ENCODE measurements at regions not wholly inside any gene's neighbourhood (a gene's known extent, or its start where the extent isn't known, plus 50 kb on each side); places are given as distances from the start of the nearest gene placed in this dataset.

DNA sequence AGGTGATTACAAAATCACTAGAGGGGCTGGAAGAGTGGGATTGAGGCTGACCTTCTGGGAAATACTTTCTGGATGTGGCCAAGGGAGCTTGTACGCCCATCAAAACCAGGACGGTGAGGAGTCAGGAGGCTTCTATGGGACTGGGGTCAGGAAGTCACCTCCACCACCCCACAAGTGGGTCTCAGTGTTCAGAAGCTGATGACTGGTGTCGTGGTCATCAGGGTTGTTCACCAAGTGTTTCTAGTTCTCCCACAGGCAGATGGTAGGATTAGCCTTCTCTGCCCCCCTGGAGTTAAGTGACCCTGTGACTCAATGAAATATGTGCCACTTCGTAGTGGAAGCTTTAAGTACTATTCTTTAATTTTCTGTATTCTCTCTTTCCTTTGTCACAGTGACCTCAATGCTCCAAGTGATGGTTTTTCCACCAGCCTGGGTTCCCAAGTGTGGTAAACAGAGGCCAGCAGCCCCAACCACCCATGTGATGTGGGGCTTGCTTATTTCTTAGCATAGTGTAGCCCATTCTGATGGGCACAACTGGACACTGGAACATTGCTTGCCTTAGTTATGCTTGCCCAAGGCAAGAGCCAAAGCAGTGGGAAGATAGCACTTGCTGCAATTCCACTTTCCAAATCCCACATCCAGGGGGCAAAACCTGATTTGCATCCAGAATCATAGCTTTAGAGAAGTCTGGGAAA, 258.8 kb downstream of the CYP26B1 start:
- no peak for DNase-seq

DNA sequence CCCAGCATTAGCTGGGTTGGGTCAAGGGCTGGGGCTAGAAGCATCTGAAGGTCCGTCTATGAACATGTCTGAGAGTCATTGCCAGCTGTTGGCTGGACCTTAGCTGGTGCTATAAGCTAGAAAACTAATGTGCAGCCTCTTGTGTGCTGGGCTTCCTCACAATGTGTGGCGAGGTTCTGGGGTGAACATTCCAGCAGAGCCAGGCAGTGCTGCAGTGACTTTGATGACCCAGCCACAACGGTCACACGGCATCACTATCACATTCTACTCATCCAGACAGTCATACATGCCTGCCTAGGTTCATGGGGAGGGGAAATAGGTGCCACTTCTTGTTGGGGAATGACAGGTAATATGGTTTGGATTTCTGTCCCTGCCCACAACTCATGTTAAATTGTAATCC, 260.5 kb downstream of the CYP26B1 start:
- DNase-seq = no peak

DNA sequence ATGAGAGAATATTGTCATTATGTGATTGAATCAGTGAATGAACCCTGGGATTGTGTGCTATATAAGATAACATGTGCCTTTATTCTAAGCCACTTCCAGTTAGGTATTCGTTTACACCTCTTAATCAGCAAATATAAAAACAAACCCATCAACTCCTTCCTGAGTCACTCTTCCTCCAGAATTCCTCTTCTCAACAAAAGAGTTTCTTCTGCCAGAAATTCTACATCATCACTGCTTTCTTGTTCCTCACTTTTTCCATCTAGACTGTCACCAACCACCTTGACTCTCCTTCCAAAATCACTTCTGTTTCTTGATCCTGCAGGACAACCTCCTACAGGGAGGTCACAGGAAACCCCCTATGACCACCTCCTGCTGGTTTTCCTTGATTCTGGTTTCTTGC, 261.4 kb downstream of the CYP26B1 start:
- DNase-seq = no peak

DNA sequence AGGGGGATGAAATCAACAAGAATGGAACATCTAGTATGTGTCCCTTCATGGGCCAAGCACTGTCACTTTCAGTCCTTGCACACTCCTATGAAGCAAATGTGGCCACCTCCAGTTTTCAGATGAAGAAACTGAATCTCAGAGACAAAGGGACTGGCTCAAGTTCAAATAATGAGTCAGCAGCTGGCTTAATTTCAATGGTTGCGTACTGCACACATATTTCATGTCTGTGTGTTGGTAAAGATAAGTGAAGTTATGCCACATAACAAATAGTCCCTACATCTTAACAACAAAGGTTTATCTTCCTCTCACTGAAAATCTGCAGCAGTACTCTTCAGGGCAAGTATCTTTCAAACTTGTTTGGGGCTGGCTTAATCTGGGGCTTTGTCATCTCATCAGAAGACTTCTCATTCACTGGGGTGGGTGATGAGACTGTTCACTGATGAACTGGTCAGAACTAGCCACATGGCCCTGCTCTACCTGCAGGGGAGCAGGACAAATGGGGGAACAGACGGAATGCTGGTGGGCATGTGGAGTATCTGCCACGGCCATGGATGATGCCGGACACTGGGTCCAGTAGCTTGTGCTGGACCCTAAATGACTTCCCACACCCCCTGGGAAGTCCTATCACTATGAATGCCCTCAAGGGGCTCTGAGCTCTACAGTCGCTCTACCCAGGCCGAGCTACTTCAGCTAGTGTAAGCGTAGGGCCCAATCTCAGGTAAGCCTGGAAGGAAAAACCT, 263.2 kb downstream of the CYP26B1 start:
- DNase-seq = no peak

DNA sequence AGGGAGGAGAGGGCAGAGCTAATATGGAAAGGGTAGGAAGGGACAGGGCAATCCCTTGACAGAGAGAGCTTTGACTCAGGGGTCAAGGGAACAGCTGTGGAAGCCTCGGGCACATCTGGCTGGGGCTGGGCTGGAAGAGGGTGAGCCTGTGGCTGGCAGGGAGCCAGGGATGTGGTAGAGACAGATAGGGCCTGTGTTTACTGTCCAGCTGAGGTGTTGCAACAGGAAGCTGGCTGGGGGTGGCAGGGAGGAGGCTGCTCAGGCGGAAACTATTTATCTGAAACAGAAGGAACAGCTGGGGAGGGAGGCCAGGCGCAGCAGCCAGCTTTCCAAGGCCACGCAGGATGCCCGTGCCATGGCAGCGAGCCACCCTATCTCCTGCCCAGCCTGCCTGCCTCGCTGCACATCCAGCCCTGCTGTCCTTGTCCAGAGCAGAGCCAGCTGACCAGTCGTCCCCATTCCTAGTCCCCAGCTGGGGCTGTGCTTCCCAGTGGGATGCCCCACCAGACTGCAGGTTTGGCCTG, 264.7 kb downstream of the CYP26B1 start:
- peak; percentile 80 for DNase-seq

DNA sequence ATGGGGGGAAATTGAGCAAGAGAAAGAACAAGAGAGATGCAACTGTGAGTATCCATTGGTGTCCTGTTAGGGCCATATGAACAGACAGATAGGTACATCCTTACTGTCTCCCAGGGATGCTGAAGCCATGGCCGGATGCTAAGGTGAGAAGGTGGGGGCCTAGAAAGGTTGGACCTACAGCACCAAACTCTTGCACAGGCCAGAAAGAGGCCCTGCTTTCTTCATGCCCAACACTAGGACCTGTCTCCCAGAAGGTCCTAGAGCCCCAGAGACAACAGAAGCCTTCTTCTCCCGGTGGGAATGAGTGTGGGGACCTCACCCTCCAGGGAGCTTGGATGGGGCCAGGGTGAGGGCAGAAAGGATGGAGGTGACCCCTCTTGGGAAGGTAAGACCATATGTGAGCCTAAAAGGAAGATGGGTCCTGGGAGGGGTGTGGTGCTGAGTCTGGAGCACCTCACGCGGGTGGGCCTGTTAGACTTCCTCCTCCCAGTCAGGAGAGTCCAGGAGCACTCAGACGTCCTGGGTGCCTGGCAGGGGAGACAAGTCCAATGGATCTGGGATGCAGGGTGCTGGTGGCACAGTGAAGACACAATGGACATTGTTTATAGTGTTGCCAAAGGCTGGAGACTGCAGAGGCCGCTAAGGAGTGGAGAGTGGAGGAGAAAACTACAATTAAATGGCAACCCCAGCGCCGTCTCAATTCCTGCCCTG, 265.3 kb downstream of the CYP26B1 start:
- no peak for DNase-seq

DNA sequence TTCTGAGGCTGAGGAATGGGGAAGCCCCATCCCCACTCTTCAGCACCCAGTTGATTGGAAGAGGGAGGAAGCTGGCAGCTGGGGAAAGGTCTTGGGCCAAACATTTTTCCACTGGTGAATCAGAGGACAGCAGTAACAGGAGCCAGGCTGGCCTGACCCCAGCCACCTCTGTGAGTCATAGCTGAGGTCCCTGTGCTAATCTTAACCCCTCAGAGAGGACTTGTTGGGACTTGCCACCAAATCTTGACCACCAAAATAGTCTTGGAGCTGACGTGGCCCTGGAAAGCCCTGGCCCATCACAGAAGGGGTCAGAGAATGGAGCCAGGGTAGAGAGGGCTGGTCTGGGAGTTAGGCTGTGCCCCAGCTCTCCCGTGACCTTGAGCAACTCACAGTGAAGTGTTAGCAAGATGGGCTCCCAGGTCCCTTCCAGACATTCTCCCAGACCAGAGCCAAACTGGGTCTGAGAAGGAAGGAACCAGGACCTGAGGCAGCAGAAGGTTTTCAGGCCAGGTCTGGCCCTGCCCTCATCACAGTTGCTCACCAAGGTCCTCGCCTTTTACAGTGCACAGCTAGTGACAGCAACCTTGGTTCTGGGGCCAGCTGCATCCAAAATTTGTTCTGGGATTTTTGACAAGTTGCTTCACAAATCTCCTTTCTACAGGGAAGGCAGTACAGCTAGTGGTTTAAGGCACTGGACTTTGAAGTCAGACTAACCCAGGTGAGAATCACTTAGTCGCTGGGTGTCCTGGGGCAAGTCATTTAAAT, 266.6 kb downstream of the CYP26B1 start:
- no peak for DNase-seq

DNA sequence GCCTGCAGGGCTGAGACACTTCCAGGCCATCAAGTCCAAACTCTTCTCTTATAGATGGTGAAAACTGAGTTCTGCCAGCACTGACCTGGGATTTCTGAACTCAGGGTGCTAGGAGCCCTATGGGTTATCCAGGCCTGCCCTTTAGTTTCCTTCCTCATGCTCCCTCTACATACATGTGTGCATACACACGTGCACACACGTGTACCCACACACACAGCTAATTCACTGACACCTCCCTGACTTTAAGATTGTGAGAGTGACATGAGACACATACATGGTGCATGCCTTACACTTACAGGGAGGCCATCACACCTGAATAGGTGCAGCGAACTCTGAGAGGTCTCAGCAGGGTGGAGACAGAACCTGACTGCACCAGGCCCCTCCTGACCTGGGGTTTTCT, 267.4 kb downstream of the CYP26B1 start:
- no peak for DNase-seq

DNA sequence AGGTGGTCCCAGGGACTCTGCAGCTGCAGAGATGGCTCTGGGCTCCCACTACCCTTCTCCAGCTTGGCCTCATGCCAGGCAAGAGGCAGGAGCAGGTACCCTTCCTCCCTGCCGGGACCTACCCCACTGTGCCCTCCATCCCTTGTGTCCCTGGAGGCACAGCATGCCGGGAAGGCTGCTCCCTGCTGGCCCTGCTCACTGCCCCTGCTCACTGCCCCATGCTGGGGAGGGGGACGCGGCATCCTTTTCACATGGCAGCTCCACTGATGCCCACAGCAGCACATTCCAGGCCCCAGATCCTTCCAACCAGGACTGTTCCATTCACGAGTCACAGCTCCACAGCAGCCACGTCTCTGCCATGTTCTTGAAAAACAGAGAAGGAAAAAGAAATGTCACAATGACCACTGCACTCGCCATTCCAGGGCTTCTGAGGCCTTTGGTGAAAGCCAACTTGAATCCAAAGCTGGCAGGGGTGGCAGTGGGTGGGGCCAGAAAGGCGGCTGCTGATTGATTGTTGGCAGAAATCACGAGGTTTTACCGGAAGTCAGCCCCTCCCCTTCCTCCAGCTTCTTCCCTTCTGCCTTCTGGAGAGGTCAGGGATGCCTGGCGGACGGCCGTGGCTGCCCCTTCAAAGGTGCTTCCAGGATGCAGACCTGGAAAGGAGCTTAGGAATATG, 268.0 kb downstream of the CYP26B1 start:
- DNase-seq = no peak

DNA sequence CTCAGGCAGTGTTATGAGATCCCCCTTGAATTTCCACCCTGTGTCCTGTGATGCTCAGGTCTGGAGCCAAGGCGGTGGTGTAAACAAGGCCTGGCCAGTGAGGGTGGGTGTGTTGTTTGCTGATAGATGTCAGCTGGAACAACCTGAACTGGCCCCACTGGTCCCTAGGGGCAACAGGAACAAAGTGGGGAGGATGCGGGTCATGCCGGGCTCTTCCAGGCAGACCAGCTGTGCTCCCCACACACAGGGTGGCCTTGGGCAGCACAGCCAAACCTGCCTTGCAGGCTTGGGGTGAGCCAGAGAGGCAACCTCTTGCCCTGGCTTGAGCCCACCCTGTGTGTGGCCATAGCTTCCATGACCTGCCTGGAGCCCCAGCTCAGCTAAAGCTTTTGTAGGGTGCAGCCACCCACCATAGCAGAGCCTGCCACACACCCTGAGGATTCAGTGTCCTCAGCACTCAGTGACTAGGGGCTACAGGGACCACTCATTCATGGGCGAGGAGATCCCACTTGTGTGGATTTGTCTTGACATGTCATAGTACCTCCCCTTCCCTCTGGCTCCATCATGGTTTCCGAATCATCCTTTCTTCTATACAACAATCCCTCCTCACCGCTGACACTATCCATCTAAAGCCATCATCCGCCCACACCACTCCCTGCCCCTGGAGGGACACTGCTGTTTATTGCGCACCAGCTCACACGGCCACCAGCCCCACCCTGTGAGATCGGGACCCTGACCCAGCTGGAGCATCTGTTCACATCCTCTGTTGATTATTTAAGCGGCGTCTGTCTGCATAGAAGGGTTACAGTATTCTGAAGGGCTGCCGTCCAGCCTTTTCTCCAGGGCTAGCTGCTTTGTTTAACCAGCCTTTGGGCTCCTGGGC, 268.8 kb downstream of the CYP26B1 start:
- no peak for DNase-seq

DNA sequence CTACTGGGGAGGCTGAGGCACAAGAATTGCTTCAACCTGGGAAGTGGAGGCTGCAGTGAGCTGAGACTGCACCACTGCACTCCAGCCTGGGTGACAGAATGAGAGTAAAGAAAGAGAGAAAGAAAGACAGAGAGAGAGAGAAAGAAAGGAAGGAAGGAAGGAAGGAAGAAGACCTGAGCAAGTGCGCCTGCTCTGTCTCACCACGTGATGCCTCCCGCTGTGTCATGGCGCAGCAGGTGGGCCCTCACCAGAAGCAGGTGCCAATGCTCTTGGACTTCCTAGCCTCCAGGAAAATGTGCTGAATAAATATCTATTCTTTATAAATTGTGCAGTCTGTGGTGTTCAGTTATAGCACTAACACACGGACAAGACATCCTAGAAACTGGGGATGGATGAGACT, 270.0 kb downstream of the CYP26B1 start:
- DNase-seq = no peak

DNA sequence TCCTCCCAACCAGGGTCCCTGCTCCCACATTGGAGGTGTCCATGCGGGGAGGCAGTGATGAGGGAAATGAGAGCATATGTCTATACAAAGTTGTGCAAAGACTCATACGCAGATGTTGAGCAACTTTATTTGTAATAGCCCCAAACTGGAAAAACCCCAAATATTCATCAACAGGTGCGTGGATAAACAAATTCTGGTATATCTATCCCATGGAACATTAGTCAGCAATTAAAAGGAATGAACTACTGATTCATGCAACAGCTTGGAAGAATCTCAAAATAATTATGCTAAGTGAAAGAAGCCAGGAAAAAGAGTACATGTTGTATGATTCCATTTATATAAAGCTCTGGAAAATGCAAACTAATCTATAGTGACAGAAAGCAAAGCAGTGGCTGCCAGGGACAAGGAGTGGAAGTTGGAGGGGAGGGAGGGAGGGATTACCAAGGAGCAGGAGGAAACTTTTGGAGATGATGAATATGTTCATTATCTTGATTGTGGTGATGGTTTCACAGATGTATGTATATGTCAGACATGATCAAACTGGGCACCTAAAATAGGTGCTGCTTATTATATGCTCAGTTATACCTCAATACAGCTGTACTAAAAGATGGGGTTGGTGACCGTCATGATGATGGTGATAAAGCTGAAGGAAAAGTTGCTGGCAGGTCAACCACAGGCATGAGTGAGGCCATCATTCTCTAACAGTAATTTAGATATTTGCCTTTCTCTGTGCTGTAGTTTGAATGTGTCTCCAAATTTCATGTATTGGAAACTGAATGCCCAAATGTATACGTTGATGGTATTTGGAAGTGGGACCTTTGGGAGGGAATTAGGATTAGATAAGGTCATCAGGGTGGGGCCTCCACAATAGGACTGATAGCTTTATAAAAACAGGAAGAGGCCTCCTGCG, 270.9 kb downstream of the CYP26B1 start:
- no peak for DNase-seq

DNA sequence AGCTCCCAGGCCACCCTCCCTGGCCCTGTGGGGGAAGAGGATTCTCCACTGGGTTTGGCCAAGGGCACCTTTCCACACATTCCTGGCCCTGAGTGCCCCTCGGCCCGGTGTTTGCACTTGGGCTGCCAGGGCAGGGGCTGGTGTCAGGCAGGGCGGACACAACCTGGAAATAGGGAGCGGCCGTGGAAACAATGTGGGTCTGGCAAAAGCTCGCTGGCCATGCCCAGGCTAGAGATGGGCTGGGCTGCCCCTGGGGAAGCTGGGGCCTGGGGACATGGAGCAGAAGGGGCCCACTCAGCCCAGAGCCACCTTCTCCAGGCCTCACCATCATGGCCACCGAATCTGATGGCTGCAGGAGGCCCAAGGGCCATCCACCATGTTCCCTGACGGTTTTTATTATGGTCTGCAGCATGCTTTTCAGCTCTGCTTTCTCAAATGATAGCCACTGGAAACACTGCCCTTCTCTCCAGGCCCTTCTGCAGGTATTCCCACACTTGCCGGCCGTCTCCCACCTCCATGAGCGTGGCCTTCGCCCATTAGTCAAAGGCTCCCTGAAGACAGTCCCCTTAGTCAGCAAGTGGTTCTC, 275.1 kb downstream of the CYP26B1 start:
- no peak for DNase-seq

DNA sequence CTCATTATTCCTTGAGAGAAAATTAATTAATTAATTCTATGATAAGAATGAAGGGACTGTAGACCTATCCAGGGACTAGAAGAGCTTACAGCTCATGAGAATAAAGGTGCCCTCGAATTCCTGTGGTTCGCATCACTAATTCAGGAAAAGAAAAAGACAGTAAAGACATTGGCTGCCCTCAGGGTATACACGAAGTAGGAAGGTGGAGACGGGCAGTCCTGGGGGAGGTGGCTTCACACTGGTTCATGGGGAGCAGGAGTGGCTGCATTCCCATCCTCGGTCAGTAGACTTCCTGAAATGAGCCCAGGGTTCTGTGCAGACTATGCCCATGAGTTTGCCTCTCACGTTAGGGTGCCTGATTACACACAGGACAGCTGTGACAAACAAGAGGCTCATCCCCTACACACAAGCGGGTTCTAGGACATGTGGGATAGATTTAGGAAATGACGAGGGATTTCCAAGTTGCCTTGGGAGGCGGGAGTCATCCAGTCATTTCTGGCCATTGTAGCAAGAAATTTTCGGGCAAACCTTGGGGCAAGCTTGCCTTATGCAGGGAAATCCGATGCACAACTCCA, 282.2 kb downstream of the CYP26B1 start:
- no peak for DNase-seq

DNA sequence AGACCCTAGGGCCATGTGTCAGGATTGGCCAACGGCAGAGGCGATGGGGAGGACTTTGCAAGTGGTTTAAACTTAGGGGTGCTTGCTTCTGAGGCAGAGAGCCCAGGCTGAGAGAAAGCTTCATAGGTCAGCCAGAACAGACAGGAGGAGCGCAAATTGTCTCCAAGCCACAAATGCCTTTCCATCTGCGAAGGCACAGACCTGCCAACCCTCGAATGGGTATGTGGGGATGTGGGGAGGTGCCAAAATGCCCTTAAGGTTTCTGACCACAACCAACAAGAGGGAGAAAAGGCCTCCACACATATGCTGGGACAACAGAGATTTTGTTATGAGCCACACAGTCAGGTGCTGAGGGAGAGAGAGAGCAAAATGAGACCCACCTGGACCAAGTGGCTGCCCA, 283.6 kb downstream of the CYP26B1 start:
- no peak for DNase-seq

DNA sequence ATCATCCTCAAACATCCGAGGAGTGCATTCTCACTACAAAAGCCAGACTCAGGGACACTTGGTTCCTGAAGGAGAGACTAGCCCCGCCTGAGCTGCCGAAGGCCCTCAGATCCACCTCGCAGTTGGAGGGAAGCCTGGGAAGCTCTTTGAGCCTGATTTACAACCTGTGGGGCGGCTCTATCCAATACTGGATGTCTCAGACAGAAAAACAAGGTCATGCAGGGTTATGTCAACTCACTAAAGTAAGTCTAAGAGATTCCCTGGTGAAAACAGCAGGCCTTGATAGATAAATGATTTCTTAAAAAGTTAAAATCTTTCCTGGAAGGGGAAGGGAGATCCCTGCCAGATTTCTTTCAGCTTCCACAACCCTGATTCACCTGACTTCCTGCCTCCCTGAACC, 284.3 kb downstream of the CYP26B1 start:
- DNase-seq = no peak

DNA sequence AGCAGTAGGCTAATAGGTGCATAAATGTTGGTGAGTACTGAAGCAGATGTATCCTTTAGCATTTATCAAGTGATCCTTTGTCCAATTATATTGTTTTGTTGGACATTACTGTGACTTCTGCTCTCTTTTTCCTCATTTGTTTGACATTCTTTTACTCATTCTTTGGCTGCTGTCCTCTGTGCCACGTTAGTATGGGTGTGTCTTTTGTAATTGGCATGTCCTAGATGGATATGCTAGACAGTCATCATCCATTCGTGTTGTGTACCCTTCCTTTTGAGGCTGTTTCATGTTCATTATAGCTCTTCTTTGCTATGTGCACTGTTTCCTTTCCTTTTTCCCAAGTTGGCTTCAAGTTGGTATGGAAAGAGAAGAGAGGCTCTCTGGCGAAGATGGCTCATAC, 284.7 kb downstream of the CYP26B1 start:
- no peak for DNase-seq

DNA sequence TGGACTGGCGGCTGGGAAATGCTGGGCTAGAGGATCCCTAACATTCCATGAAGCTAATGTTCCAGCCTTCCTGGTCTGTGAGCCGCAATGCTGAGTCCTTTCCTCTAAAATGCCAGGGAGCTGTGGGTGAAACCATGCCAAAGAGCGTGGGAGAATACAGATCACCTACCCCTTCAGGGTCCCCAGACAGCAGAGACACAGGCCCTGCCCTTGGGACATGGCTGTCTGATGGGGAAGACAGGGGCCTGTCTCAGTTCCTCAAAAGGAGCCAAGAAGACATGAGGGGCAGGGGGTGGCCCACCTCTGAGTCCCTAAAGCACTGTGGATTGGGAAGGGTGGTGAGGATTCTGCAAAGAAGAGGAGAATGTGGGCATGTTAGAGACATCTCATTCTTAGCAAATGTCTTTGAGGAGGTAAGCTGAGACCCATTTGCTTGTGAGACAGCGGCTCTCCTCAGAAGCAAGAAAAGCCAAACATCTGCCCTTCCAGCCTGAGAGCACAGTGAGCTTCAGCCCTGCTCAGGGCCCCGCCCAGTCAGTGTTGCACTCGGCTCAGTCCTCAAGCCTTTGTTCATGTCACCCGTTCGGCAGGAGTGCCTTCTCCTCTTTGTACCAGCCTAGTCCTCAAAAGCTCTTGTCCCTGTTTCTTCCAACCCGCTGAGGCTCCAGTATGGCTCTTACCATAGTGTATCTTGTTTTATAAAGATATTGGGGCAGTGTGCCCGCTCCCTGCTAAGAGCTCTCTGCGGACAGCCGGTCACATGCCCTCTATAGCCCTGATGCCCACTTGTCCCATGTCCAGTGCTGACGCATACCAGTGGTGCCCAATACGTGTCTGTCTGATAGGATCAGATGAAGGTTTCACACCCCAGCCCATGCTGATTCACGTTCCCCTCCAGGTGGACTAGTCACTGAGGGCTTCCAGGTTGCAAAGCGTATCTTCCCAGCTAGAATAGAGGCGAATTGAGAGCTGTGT, 286.2 kb downstream of the CYP26B1 start:
- no peak for DNase-seq
